NCI-H2081 treated with DMSO at 0.1 percent for 48 hours (cell line): ENCODE measurements at regions not wholly inside any gene's neighbourhood (a gene's known extent, or its start where the extent isn't known, plus 50 kb on each side); places are given as distances from the start of the nearest gene placed in this dataset.
"Not testable (repeated sequence)": the region's sequence is repeated elsewhere in the genome, so short reads cannot be mapped to it uniquely, and the experiment has no call there.

ENCODE experiments used
- DNase-seq: peaks from one replicate; lab custom pipeline; 2025; lab: John Stamatoyannopoulos, UW

GRCh38 chr10:76815505-76815904 is 822.1 kb downstream of the KCNMA1 start:
- not testable (repeated sequence) for DNase-seq

GRCh38 chr10:76811430-76811829 is 826.2 kb downstream of the KCNMA1 start:
- no peak for DNase-seq

GRCh38 chr10:76788452-76788811 is 849.2 kb downstream of the KCNMA1 start:
- no peak for DNase-seq

GRCh38 chr10:76787746-76788451 is 849.7 kb downstream of the KCNMA1 start:
- DNase-seq = no peak

GRCh38 chr10:76786504-76787072 is 851.0 kb downstream of the KCNMA1 start:
- DNase-seq = no peak

GRCh38 chr10:76784076-76784475 is 853.5 kb downstream of the KCNMA1 start:
- DNase-seq = no peak

- no peak for DNase-seq
Measured at GRCh38 chr10:76779796-76780301, 857.8 kb downstream of the KCNMA1 start.

GRCh38 chr10:76778914-76779795 is 858.5 kb downstream of the KCNMA1 start:
- no peak for DNase-seq

GRCh38 chr10:76774987-76775603 is 862.5 kb downstream of the KCNMA1 start:
- no peak for DNase-seq

- DNase-seq = no peak
Measured at GRCh38 chr10:76769582-76769981, 868.0 kb downstream of the KCNMA1 start.

GRCh38 chr10:76769161-76769560 is 868.4 kb downstream of the KCNMA1 start:
- no peak for DNase-seq

GRCh38 chr10:76766682-76767081 is 870.9 kb downstream of the KCNMA1 start:
- no peak for DNase-seq

GRCh38 chr10:76764921-76765320 is 872.7 kb downstream of the KCNMA1 start:
- not testable (repeated sequence) for DNase-seq

- no peak for DNase-seq
Measured at GRCh38 chr10:76764177-76764576, 873.4 kb downstream of the KCNMA1 start.

GRCh38 chr10:76763376-76763775 is 874.2 kb downstream of the KCNMA1 start:
- no peak for DNase-seq

GRCh38 chr10:76759681-76760080 is 877.9 kb downstream of the KCNMA1 start:
- no peak for DNase-seq

GRCh38 chr10:76743169-76743568 is 894.4 kb downstream of the KCNMA1 start:
- DNase-seq = no peak

- DNase-seq = no peak
Measured at GRCh38 chr10:76740514-76740913, 897.1 kb downstream of the KCNMA1 start.

- DNase-seq = no peak
Measured at GRCh38 chr10:76738991-76739390, 898.6 kb downstream of the KCNMA1 start.

GRCh38 chr10:76736815-76737618 is 900.6 kb downstream of the KCNMA1 start:
- DNase-seq = no peak

- DNase-seq = no peak
Measured at GRCh38 chr10:76736392-76736791, 901.2 kb downstream of the KCNMA1 start.
